GM18507 (cell line): ENCODE measurements at regions not wholly inside any gene's neighbourhood (a gene's known extent, or its start where the extent isn't known, plus 50 kb on each side); places are given as distances from the start of the nearest gene placed in this dataset.

ENCODE experiments used
- DNase-seq: peaks from one replicate; pipeline ENCODE4 v3.0.0; 2011; ENCODE audit warnings: low read depth; ENCODE audit not compliant: insufficient read length; ENCODE audit errors: extremely low spot score
- FAIRE-seq: peaks from 2 replicates; lab custom pipeline; 2011; peaks lifted over from hg19 to GRCh38; lab: Jason Lieb, UNC

DNA sequence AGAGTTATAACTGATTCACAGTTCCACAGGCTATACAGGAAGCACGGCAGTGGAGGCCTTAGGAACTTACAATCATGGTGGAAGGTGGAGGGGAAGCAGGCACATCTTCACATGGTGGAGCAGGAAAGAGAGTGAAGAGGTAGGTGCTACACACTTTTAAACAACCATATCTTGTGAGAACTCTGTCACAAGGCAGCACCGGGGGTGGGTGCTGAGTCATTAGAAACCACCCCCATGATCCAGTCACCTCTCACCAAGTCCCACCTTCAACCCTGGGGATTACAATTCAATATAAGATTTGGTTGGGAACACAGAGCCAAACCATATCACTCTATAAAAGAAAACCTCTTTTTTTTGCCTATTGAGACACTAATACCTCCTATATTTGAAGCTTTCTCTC lies 1108.5 kb upstream of the CDH2 start:
- DNase-seq (no peak), FAIRE-seq (no peak)

DNA sequence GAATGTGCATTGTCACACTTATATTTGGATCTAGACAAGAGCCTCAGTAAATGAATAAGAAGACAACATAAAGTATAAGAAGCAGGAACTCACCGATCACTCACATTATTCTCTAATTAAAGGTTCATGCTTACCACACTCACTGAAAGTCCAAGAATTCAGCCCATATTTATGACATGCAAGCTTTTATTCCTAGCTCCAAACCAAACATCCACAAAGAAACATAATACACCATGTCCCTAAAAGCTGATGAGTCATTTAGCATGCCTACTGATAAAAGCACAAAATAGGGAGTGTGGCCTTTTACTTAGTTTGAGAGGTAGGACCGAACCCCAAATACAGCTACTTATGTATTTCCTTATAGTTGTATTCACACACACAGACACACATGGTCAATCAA lies 1094.6 kb upstream of the CDH2 start:
- FAIRE-seq = no peak
- DNase-seq = no peak

DNA sequence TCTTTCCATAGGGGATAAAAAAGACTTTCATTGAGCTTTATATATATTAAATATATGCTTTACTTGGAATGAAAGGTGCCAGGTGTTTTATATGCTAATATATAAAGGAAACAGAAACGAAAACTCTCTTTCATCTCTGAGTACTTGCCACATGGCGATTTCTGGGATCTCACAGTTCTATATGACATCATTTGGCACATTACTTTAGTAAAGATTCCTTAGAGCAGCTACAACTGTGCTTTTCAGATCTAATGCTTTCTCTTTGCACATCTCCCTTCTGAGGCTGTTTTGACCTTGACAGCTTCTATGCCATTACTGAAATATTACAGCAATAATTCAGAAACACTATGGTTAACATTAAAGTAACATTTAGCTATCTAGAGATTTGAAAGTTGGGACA lies 1082.9 kb upstream of the CDH2 start:
- DNase-seq (no peak), FAIRE-seq (no peak)

DNA sequence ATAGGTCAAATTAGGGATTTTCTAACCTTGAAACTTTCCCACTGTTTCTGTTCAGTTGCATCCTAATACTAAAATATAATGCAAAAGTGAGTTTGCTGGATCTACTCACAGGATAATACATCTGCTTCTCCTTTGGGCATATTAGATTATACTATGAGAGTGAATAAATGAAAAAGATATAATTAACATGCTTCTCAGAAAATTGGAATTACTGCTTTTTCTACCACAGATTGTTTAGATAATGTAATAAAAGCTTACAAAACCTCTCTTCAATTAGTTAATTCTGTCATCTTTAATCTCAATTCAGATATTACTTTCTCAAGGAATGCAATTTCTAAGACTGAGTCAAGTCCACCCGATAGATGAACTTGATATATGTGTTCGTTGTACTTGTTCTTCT lies 1077.2 kb upstream of the CDH2 start:
- FAIRE-seq (no peak), DNase-seq (no peak)

DNA sequence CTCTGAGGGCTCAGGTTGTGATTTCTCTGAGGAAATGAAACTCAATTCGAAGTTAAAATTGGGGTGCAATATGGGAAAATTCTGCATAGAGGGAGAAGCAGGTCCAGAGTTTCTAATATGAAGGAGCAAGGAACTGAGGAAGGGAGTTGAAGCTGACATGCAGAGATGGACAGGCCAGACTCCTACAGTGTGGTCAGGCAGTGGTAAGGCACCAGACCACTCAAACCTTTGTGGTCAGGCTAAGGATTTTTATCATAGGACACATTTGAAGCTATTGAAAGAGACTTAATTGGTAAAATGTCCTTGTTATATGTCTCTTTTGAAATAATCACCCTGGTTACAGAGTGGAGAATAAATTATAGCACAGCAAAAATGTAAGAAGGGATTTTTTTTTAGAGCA lies 1074.8 kb upstream of the CDH2 start:
- DNase-seq (no peak), FAIRE-seq (no peak)

DNA sequence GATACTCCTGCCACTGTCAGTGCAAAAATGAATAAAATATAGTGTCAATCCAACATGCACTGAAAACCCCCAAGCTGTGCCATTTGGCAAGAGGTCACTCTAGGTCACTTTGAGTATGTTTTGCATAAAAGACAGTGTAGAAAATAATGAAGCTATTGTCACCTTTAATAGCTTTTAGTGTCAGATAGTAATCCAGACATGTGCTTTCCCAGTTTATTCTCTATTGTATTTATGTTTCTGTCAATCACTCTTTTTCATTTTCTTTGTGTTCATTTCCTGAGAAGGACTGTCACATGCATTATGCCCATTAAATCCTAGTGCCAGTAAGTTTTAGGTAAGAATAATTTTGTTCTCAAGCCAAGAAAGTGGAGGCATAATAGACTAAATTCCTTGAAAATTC lies 1073.9 kb upstream of the CDH2 start:
- DNase-seq (no peak), FAIRE-seq (no peak)

DNA sequence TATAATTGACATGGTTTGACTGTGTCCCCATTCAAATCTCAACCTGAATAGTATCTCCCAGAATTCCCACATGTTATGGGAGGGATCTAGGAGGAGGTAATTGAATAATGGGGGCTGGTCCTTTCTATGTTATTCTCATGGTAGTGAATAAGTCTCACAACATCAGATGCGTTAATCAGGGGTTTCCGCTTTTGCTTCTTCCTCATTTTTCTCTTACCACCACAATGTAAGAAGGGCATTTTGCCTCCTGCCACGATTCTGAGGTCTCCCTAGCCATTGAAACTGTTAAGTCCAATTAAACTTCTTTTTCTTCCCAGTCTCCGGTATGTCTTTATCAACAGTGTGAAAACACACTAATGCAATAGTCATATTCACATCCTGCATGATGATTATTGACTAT lies 1073.3 kb upstream of the CDH2 start:
- FAIRE-seq (no peak), DNase-seq (no peak)

DNA sequence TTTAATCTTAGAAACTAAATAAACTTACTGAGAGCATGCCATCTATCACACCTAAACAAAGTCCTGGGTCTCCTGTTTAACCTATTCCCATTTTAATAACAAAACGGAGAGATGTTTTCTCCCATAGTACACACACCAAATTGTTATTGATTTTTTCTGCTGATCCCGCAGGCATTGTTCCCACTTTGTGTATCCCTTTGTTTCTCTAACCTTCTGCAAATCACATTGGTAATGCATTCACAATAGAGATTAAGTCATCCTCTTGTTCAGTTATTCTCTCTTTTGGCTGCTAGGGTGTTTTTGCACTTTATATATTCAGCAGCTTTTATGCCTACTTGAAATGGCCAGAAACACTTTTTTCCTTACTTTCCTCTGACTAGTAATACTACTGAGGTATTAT lies 1071.9 kb upstream of the CDH2 start:
- no peak for DNase-seq

DNA sequence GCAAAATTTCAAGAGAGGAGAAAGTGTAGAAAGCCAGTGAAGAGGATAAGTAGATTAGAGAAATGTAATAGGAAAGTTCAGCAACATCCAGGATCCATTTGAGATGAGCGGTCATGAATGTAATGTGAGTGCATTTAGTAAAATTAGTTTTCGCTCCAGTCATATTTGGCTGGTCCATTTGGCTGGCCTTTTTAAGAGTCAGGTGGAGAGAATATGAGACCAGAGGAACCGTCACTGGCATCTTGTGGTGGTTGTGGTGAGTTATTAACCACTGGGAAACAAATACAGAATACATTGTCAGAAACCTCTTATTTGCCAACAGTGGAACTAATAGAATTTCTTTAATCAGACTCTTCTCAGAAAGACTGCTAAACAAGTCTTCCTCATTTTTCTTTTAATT lies 1064.3 kb upstream of the CDH2 start:
- FAIRE-seq (no peak), DNase-seq (no peak)

More for the DNA sequence above, 1071.9 kb upstream of the CDH2 start:
- FAIRE-seq = no peak

DNA sequence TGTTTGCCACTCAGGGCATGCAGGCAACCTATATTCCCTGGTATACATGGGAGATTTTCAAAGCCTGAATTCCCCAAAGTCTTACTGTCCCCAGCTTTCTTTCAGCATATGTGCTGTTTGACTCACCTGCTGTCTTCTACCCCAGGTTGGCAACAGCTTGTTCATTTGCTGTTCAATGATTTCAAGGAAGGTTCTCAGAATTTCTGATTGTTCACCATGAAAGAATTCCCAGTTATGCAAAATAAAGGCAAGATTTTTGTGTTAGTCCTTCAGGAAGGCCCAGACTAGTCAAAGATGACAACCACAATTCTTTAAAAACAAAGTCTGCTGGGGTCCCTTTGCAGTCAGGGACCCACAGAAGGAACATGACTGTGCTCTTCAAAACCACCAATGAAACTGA lies 1057.8 kb upstream of the CDH2 start:
- DNase-seq (no peak), FAIRE-seq (no peak)

DNA sequence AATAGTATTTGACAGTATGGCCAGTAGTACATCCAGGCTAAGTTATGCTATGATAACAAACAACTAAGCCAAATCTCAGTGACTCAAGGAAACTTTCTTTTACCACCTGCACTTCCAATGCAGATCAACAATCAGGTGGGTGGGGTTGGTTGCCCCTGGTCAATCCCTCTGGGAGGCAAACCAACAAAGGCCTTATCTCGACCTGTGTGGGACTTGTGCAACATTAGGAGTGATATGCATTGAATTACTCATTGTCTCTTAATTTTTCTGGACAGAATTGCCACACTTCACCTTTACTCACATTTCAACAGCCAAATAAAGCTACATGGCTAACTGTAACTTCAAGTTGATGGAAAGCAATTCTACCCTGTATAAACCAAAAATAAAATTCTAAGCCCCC lies 1049.3 kb upstream of the CDH2 start:
- DNase-seq (no peak), FAIRE-seq (no peak)

DNA sequence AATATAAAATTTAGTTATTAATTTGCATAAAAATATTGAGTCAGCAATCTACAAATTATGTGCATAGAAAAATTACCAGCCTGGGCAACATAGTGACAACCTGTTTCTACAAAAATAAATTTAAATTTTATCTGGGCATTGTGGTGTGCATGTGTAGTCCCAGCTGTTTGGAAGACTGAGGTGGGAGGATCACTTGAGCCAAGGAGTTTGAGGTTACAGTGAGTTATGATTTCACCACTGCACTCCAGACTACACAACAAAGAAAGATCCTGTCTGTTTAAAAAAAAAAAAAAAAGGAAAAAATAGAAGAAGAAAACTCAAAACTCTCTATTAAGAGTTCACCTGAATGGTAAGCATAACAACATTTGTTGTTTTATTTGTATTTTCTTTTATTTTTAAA lies 1048.4 kb upstream of the CDH2 start:
- DNase-seq (no peak), FAIRE-seq (no peak)

DNA sequence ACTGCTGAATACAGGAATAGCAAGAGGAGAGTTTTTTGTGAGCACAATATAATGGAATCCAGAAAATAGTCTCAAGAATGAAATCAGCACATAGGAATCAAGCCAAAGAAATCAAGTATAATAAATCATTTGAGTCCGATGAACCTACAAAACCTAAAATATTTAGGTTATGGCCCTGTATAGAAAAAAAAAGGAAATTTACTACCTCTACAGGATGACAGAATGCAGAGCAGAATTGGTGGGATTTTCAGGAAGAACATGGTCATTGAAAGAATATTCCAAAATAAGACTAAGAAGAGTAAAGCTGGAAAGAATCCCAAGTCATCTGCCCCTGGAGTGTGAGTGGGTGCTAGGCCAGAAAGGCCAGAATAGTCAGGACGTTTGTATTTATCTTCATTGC lies 1041.2 kb upstream of the CDH2 start:
- FAIRE-seq (no peak), DNase-seq (no peak)

DNA sequence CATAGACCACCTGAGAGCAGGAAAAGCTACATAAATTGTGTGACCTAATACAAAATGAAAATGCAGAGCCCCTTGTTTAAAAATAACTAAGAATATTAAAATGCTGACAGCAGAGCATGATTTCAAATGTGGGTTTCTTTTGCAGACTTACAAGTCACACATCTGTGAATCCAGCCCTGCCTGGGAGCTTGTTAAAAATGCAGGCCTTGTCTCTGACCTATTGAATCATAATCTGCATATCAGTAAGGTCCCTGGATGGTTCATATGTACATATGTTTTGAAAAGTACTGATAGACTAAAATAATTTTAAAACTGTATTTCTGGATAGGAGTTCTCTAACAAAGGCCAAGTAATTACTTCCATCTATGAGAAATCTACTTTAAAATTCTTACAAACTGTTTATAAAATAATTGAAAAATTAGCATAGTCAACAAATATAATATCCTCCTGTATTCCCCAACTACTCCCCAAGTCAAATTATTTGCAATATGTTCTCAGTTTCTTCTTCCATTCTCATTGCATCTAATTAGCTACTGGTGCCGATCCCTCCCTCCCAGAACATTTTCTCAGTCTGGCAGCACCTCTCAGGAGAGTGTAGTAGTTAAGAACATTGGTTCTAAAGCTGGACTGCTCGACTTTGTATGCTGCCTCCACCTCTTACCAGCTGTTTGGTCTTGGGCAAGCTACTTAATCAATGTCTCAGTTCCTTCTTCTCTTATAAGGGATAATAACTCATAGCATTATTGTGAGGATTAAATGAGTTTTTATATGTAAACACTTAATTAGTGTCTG lies 1040.4 kb upstream of the CDH2 start:
- DNase-seq = no peak
- no peak for FAIRE-seq

DNA sequence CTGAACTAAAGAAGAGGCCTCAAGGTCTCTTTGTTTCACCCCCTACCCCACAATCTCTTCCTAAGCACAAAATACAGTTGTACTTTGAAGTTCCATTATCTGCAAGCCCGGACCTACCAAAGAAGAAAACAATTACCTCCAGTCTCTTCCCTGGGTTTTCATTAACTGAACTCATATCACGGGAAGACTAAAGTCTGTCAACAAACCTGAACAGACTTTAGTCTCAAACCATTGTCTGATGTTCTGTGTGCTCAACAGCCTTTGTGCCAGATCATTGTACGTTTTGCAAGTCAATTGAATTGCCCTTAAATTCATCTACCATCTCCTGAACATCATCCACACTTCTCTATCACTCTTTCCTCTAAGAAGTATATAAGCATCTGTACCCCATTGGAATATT lies 1021.9 kb upstream of the CDH2 start:
- FAIRE-seq (no peak), DNase-seq (no peak)

DNA sequence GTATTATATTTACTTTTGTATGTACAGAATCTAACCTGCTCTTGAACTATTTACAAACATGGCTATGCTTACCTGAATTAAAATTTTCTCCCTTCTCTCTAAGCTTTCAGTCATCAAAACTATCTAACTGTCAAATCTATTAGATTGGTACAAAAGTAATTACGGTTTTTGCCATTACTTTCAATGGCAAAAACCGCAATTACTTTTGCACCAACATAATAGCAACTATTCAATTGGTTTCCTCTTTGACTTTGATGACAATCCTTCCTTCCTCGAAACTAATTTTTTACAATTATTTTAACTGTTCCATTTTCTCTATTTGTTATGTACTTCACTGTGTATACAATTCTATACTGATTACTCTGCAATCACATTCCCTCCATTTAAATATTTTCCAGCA lies 1019.4 kb upstream of the CDH2 start:
- FAIRE-seq = no peak
- DNase-seq = no peak

DNA sequence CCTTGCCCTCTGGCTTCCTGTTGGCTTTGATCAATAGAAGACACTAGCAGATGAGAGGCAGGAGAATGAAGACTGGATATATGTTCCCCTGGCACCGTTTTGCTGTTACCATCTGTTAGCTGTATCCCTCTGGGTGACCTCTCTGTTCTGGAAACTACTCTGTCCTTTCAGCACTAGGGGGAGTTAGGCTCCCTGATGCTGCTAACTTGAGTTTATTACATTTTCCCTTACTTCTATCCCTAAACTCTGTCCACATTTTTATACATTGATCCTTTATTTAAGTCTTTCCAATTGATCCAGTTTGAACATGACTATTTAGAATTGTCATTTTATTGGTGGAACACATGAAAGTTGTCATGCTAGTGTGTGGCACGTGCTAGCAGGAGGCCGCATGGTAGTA lies 1014.3 kb upstream of the CDH2 start:
- FAIRE-seq (no peak), DNase-seq (no peak)

DNA sequence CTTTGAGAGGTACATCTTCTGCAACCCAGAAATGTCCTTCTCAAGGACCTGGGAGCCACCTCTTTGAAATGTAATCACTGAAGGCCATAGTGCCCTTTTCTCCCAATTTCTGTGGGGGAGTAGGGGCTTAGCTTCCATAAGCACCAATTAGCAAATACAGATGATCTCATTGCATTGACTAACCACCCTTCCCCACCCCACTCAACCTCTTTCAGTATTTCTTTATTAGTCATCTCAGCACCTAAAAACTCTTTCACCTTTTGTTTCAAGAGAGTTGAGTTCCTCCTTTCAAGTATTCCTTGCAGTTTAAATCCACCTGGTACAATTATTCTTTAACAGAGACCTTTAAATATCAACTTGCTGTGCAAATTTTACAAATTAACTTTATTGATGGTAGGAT lies 1011.8 kb upstream of the CDH2 start:
- DNase-seq (no peak), FAIRE-seq (no peak)

DNA sequence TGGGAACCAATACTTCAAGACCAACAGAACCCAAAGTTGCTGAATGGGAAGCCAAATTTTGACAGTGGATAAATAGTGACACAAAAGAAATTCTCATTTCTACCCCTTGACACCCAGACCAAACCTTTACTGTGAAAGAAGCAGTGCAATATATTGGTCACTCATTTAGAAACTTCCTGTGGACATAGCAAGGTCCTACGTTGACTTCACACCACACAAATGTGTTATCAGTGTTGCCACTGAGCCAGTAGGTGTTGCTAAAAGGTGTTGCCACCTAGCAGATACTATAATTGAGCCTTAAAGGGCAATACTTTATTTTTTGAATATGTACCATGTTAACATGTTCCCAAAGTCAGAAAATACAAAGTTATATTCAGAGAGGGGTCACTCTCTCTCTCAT lies 1008.9 kb upstream of the CDH2 start:
- FAIRE-seq (no peak), DNase-seq (no peak)

DNA sequence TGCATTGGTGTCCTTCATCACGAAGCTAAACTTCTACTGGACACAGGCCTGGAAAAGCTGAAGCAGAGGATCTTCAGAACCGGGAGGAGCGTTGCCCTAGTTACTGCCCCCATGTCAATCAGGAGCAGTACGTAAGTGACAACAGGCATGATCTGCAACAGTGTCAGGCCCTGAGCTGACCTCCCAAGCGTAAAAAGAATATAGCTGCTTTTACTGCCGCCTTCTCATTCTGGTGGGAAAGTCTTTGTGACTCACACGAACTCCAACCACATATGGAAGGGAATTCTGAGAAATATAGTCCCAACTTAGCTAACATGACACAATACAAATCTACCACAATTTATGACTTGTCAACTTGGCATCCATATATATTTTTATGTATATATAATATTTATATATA lies 1007.7 kb upstream of the CDH2 start:
- DNase-seq (no peak), FAIRE-seq (no peak)

DNA sequence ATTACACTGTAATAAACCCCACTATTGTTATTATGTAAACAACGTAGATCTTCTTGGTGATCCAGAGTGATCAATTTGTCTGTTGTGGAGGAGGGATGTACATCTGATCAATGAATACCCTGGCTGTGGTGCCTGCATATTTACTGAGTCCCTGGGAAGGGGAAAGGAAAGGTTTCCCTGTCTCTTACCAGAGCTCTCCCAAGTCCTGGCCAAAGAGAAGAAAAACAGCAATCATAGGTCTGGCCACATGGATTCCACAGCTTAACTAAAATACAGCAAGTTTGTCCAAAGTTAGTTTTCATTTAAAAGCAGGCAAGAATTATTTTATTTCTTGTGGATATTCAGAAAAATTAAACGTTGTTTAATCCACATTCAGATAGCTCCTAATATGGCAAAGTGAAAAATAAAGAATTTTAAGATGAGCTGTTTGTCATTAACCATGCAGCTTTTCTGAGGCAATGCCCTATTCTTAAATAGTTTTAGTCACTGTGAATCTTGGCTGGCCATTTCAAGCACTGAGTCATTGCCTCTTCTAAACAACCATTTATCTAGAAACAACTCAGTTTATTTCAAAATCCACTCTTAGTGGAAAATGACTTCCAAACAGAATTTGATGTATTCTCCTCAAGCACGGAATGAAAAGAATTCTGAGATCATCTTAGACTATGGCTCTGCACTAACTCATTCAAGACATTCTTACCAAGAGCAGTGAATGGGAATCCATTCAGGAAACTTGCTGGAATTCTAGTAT lies 1004.4 kb upstream of the CDH2 start:
- FAIRE-seq (no peak), DNase-seq (no peak)
